ENCODE measurements at regions not wholly inside any gene's neighbourhood (a gene's known extent, or its start where the extent isn't known, plus 50 kb on each side); places are given as distances from the start of the nearest gene placed in this dataset.

DNA sequence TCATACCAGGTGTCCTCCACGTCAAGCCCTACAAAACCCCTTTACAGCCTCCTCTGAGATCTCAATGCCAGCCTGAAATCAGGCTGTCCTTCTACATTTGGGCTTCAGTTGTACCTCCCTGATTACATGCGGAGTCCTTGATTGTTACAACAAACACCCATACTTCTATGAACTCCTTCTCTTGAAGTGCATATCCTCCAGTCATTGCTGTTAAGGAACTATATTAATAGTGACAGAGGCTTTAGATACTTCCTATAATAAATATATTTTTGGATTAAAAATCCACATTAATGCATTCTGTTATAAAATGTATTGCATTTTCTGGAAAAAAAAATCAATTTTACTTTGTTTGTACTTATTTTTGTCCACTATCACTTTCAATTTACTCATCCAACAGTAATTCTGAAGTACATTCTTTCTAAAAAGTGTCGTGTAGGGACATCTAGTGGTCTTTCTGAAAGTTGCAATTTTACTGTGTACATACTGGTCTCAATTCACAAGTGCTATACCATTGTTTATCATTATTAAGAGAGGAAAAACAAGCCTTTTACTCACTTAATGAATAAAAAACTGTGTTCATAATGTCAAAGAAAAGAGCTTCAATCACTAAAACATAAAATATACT is 316.4 kb downstream of the DSEL start:
- H2AFZ ChIP-seq (ENCODE audit: low read length), result no peak overlapping the region
- no peak overlapping the region for H2BK5ac ChIP-seq (ENCODE audit: insufficient read length, low read length)
- H2BK15ac ChIP-seq (ENCODE audit: low read depth, low read length), result no peak overlapping the region
- H3K79me2 ChIP-seq (ENCODE audit: insufficient read depth, low read length), result no peaks in the 10 kb centered on the region
- no peaks in the 10 kb centered on the region for H3K27me3 ChIP-seq (ENCODE audit: insufficient read depth, low read length)
- H3K79me1 ChIP-seq (ENCODE audit: insufficient read depth, low read depth, low read length, poor library complexity, severe bottlenecking), result no peaks in the 10 kb centered on the region
- Mint-ChIP-seq H3K9me3 (no peaks in the 10 kb centered on the region), H3K4me1 (no peaks in the 10 kb centered on the region), H3K4me3 (no peak overlapping the region), H3K36me3 (ENCODE audit: insufficient read depth in 1 of 3, low read depth in 3 of 3) (no peaks in the 10 kb centered on the region), H3K27me3 (ENCODE audit: low read depth) (no peaks in the 10 kb centered on the region), H3K27ac (peak overlapping the region in 1 of 3 experiments; percentile 89; a peak in 1 of 7 replicates)
- H3K23ac ChIP-seq (ENCODE audit: insufficient read length, low read depth, low read length), result no peak overlapping the region
- no peak overlapping the region for H3K27ac ChIP-seq (ENCODE audit: insufficient read length, low read depth, low read length)
- no peak overlapping the region for H3K4me2 ChIP-seq (ENCODE audit: insufficient read depth, insufficient read length, low read length)
- no peaks in the 10 kb centered on the region for H3K9me3 ChIP-seq (ENCODE audit: control insufficient read depth, low read depth, low read length)
- TF ChIP-seq, protein P1, sequence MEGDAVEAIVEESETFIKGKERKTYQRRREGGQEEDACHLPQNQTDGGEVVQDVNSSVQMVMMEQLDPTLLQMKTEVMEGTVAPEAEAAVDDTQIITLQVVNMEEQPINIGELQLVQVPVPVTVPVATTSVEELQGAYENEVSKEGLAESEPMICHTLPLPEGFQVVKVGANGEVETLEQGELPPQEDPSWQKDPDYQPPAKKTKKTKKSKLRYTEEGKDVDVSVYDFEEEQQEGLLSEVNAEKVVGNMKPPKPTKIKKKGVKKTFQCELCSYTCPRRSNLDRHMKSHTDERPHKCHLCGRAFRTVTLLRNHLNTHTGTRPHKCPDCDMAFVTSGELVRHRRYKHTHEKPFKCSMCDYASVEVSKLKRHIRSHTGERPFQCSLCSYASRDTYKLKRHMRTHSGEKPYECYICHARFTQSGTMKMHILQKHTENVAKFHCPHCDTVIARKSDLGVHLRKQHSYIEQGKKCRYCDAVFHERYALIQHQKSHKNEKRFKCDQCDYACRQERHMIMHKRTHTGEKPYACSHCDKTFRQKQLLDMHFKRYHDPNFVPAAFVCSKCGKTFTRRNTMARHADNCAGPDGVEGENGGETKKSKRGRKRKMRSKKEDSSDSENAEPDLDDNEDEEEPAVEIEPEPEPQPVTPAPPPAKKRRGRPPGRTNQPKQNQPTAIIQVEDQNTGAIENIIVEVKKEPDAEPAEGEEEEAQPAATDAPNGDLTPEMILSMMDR (conservative IDR thresholded peaks at IDR 0.05), result peak; percentile 82
- no peak overlapping the region for H3T11ph ChIP-seq (ENCODE audit: low read length)
- H2BK12ac ChIP-seq (ENCODE audit: insufficient read length, low read depth, low read length), result no peak overlapping the region
- no peak overlapping the region for H3K4ac ChIP-seq (ENCODE audit: low read depth, low read length)
- no peak for DNase-seq
- no peak overlapping the region for H4K8ac ChIP-seq (replicated peaks; ENCODE audit: insufficient read length, low read depth, low read length)
- no peaks in the 10 kb centered on the region for H3K4me1 ChIP-seq (ENCODE audit: insufficient read depth, low read length)
- H2BK120ac ChIP-seq (ENCODE audit: low read depth, low read length, poor library complexity, severe bottlenecking), result no peak overlapping the region
- no peak overlapping the region for H2AK5ac ChIP-seq (ENCODE audit: insufficient read length, low read length)
- H4K91ac ChIP-seq (ENCODE audit: insufficient read length, low read depth, low read length), result no peak overlapping the region
- no peak overlapping the region for H4K5ac ChIP-seq (ENCODE audit: insufficient read length, low read depth, low read length)
- no peak overlapping the region for H3K56ac ChIP-seq (ENCODE audit: insufficient read length, low read depth, low read length)
- no CpG with 5 or more reads among the region's 3 CpGs for WGBS (ENCODE audit: extremely low coverage, insufficient read length, low lambda C conversion rate)
- no peak overlapping the region for H2BK20ac ChIP-seq (ENCODE audit: low read depth, low read length, poor library complexity, severe bottlenecking)
- no peak overlapping the region for H3K9ac ChIP-seq (ENCODE audit: extremely low read depth, insufficient read length, low read length)
- no peaks in the 10 kb centered on the region for H4K20me1 ChIP-seq (ENCODE audit: control insufficient read depth, insufficient read depth, insufficient read length)
- no peak overlapping the region for H3K18ac ChIP-seq (ENCODE audit: insufficient read length, low read depth, low read length)
- H3K14ac ChIP-seq (ENCODE audit: insufficient read depth, low read length), result no peak overlapping the region
- H3K23me2 ChIP-seq (ENCODE audit: insufficient read length, low read depth, low read length, poor library complexity, severe bottlenecking), result no peaks in the 10 kb centered on the region
